ENCODE measurements at regions not wholly inside any gene's neighbourhood (a gene's known extent, or its start where the extent isn't known, plus 50 kb on each side); places are given as distances from the start of the nearest gene placed in this dataset.
"Not testable (repeated sequence)": the region's sequence is repeated elsewhere in the genome, so short reads cannot be mapped to it uniquely, and the experiment has no call there.

DNA sequence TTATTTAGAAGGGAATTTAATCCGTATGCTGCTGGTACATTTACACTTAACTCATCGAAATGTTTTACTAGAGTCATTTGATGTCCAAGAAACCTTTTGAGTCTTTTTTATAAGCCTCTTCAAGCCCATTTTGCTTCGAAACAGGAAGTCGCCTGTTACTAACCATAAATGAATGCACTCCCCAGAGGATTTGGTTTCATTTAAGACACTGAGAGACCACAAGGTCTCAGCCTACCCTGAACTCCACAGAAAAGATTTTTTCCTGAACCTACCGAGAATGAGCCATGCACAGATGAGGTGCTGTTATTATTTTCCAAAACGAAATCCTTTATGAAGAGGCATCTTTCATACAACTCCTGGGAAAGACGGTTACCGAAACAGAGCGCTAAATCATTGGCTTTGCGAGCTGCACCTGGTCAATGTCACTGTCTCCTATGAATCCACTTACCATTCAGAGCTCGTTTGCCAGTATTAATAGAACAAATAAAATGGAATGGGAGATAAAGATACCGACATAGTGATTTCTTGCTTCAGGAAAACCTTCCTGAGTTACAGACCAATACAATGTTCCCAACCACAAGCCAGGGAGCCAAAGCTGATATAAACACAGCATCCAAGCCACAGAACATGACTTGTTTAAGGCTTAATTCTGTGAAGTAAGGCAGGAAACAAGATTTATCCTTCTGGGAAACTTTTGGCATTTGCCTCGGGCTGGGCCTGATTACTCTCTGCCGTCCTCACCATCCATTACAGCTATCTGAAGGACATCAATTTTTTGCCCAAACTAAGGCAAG is 382.1 kb downstream of the OSR1 start:
- DNase-seq: no peak

DNA sequence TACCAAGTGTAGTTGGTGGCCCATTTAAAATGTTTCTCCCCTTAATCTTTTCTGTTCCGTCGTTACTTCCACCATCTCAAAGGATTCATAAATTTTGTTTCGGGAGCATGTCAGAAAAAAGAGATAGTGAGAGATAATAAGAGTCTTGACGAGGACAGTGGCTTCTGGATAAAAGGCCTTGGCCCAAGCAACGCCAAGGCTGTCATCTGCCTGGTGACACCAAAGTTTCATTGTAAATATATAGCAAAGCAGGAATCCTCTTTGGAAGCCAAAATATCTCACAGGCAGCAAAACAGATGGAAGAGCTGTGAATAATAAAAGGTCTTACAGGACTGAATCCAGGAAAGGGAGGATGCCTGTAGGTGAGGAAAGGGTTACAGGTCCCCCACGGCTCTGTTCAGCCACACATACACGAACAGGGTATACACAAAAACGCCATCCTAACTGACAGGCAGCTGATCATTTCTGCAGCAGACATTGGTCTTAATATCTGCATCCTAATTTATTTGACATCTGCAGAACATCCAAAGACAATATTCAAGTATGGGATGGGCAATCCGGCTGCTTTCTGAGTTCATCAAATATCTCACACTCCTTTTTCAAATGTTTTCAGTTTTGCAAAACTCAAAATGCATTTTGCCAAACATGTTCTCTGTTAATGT is 382.8 kb downstream of the OSR1 start:
- no peak for DNase-seq

DNA sequence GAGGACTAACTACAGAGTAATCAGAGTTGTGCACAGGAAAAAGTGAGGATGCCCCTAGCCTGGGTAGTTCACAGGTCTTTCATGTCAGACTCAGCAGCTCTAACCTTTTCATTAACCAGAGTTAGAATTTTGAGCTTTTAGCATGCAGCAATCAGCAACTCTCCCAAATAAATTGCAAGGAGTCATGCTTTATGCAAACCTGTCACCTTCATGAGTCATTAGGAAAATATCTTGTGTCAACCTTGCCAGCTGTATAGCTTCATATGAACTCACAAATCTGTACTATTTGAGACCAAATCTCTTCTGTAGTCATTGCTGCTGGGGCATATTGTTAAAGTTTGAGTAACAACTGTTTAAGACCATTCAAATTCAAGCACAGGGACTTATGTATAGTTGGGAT is 382.3 kb upstream of the NT5C1B start:
- no peak for DNase-seq

DNA sequence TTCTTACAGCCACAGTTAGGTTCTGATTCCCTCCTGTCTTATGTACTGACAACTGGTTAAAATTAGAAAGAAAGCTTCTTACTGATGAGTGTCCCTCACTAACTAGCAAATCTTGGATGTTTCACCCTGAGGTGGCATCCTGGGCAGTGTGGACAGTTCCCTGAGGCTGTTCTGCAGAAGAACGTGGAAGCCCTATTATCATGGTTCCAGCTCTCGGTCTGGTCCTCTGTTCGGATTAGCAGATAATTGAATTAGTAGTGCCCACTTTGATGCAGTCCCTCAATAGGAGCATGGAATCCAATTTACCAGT is 381.7 kb upstream of the NT5C1B start:
- no peak for DNase-seq

DNA sequence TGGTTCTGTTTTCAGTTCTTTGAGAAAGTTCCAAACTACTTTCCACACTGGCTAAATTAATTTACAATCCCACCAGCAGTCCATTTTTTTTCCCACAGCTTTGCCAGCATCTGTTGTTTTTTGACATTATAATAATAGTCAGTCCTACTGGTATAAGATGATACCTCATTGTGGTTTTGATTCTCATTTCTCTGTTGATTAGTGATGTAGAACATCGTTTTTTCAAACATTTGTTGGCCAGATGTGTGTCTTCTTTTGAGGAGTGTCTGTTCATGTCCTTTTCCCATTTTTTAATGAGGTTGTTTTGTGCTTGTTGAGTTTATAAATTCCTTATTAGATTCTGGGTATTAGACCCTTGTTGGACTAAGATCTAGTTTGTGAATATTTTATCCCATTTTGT is 376.8 kb upstream of the NT5C1B start:
- no peak for DNase-seq

DNA sequence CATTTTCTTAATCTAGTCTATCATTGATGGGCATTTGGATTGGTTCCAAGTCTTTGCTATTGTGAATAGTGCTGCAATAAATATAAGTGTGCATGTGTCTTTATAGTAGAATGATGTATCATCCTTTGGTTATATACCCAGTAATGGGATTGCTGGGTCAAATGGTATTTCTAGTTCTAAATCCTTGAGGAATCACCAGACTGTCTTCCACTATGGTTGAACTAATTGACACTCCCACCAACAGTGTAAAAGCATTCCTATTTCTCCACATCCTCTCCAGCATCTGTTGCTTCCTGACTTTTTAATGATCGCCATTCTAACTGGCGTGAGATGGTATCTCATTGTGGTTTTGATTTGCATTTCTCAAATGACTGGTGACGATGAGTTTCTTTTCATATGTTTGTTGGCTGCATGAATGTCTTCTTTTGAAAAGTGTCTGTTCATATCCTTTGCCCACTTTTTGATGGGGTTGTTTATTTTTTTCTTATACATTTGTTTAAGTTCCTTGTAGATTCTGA is 374.4 kb upstream of the NT5C1B start:
- not testable (repeated sequence) for DNase-seq

DNA sequence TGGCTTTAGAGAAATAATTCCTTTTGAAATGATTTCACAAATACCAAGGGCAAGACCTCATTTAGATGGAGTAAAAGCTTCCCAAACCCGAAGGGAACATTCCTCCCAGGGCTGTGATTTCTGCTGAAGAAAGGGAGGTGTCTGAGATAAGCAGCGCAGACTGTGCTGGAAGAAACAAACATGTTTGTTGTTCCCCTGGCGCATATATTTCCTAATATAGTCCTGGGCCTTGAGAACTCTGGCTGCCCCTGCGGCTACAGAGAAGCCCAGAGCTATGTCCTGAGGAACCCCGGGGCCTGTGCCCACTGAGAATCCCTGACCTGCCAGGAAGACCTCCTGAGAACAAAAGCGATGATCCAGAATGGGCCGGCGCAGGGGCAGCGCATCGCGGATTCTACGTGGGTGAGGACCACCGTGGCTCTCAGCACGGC is 372.6 kb upstream of the NT5C1B start:
- DNase-seq: no peak

DNA sequence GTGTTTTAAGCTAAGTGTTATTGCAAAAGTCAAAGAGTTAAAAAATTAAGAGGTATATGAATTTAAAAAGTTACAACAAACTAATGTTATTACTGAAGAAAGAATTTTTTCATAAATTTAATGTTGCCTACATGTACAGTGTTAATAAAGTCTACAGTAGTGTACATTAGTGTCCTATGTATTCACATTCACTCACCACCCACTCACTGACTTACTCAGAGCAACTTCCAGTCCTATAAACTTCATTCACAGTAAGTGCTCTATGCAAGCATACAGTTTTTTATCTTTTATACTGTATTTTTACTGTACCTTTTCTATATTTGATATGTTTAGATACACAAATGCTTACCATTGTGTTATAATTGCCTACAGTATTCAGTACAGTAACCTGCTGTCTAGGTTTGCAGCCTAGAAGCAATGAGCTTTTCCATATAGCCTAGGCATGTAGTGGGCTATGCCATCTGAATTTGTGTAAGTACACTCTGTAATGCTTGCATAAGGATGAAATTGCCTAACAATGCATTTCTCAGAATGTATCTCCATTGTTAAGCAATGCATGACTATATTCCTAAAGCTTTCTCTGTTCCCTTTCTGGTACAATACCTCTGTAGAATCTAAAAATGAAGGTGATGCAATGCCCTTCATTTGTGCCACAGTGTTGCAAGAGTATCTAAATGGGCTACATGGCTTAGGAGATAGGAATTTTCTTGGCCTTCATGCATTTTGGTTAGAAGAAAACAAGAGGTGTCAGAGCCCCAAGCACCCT is 370.8 kb upstream of the NT5C1B start:
- DNase-seq: no peak

DNA sequence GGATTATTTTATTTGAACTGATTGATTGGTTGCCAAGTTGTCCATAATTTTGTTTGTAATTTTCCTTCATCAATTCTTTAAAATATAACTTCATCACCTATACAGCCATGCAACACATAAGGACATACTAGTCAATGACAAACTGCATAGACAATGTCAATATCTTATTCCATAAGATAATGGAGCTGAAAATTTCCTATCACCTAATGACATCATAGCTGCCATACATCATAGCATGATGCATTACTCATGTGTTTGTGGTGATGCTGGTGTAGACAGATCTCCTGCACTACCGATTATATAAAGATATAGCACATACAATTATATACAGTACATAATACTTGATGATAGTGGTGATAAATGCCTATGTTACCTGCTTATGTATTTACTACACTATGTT is 369.8 kb upstream of the NT5C1B start:
- DNase-seq: no peak

DNA sequence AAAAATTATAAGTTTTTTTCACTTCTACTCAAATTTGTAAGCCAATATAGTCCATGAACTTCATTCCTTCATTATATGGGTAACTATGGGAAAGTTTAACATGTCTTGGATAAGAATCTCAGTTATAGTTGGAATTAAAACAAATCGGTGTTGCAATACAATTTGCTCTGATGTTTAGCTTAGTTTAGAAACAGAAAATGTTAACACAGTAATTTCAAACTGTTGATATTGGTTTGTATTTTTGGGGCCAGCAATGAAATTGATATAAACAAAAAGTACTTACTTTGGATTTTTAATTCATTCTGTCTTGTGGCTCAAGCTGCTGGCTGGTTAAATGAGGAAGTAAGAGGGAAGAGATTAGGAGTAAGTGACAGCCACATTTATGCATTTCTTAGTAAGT is 368.5 kb upstream of the NT5C1B start:
- DNase-seq: no peak

DNA sequence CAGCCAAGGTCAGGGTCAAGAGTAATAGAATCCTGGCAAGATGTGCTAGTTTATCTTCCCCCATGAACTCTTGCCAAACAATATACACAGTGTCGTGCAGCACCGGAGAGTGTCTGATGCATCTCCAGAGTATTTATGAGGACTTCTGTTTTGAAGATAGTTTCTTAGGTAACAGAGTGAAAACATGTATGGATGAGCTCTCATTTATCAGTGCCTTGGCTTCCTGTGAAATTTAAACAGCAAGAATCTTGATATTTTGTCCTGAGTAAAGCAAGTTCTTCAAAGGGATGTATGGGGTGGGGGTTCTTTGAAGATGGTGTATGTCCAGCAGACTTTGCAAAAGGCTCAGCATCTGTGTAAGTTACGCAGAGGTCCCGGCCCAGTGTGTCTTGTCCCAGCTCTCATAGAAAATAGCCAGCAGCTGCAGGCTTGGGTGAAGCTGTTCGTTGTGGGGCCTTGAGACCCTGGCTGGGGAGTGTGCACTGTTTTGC is 361.0 kb upstream of the NT5C1B start:
- DNase-seq: no peak

DNA sequence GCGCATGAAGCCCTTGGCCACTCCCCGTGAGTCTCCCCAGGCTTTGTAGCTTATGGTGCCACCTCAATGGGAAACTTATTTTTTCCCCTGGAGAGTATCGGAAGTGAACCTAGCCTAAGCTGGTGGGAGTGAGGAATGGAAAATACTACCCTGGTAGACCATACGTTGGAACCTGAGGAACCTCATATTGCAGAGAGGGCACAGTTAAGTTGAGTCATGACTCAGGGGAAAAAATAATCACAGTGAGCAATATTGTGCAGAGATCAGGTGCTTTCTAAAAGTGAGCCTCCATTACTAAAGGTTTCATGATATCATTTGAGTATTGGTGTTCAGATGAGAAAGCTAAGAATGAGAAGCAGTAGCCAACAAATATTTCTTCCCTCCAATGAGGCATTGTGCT is 360.5 kb upstream of the NT5C1B start:
- no peak for DNase-seq

DNA sequence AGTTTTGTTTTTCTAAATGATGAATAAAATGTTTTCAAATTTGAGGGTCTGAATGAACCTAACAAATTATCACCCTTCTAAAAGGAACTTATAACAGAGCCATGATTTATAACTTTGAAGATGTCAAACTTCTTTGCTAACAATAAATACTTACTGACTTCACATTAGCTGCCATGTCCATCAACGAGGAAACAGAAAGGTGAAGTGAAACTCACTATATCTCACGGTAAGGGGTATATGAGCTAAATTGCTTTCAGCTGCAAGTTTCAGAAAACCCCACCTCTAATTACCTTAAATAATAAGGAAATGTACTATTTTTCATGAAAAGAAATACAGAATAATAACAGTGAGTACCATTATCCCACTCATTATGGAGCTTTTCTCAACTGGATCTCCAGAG is 350.8 kb upstream of the NT5C1B start:
- DNase-seq: no peak

DNA sequence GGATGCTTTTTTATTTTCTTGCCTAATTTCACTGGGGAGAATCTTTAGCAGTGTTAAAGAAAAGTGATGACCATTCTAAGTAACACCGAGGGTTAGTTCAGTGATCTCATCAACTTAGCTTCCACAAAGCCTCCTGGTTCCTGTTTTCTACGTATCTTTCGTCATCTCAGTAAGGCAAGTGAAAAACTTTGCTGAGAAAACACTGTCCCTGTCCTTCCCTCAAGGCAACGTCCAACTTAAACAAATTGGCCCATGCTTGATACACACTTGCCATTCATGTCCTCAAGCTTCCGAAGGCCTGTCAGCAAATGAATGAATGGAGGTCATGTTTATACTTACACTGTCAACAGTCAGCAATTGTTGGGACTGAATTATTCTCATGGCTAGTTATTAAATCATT is 350.4 kb upstream of the NT5C1B start:
- not testable (repeated sequence) for DNase-seq

DNA sequence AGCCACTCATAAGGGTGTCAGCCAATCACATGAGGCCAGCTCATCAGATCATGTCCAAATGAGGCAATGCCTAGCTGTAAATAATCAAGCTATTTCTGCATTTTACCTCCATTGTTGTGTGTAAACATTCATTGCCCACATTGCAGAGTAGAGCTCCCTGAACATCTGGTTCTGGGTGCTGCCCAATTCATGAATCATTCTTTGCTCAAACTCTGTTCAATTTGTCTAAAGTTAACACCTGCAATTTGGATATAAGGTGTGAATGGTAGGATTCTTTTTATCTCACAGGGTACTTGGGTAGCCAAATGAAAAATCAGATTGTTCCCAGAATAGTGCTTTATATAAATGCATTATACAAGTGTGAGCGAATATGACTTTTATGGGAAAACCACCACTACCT is 345.5 kb upstream of the NT5C1B start:
- no peak for DNase-seq

DNA sequence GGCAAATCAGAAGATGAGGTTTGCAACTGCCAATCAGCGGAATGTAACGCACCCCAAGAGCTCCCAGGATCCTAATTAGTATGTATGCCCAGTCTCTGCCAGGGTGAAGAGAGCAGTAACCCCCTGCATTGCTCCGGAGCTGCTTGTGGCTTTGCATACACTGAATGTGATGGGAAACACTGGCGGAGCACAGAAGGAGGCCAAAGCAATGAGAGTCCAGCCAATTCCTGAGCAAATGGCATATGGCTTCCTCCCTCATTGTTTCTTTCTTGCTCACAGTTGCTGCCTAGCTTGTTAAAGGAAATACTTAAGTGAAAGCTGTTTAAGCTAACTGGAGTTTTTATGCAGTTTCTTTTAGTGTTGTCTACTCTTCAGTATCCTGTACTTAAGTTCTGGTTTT is 343.5 kb upstream of the NT5C1B start:
- no peak for DNase-seq

DNA sequence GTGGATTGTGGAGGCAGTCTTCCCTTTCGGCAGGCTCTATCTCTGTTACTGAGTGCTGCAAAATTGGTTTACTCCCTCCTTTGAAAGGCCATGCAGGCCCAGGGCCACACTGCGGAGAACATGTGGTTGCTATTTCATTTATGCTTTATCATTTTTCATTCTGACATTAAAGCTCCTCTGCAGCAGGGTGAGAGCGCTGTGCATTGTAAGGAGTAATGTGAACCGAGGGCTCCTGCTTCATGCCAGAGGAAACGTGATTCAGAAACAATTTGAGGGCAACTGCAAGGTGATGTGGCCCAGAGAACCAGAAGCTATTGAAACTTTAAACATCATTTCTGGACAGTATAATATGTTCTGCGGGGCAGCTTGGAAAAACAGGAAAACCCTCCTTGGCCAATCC is 341.6 kb upstream of the NT5C1B start:
- DNase-seq: no peak

DNA sequence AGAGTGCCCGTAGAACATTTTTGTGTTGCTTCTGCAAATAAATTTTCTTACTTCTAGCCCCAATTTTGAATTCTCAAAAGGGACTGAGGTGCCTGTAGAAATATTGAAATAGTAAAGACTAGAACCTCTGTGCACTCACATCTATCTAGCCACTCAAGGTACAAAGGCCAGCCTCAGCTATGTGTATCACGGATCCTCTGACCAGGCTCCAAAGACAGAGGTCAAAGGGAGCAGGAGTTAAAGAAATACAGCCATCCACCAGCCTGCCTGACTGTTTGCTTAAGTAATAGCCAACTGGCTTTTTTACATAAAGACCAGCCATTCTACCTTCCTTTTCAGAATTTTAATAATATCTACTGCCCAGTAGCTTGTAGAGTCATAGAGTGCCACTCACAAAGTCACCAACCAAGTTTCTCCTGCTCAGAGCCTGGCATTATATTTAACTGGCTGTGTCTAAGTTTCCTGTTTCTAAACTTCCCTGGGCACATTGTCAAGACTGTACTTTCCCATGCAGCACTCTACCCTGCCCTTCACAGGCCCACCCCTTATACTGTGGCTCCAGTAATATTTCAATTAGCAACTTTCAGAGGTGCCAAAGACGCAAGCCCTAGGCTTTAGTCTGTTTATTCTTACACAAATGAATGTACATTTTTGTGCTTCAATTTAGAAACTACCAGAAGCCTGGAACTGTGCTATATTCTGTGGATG is 338.3 kb upstream of the NT5C1B start:
- DNase-seq: no peak

DNA sequence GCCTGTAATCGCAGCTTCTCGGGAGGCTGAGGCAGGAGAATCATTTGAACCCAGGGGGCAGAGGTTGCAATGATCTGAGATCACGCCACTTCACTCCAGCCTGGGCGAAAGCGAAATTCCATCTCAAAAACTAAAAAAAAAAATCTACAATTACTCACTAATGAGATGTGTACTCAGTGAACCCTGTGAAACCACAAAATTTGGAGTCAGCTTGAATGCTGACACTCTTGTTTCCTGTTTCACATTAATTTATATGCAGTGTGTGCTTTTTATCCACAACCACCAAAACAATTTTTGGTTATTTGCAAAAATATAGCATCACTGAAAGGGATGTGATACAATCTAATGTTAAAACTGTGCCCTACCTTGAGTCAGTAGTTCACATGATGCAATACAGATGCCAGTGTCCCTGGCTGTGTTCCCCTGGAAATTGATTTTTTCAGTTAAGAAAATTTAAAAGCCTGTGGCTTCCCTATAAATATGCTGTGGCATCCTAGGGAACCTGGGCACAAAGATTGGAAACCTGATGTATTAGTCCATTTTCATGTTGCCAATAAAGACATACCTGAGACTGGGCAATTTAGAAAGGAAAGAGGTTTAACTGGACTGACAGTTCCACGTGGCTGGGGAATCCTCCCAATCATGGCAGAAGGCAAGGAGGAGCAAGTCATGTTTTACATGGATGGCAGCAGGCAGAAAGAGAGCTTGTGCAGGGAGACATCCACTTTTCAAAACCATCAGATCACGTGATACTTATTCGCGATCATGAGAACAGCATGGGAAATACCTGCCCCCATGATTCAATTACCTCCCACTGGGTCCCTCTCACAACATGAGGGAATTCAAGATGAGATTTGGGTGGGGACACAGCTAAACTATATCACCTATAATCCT is 337.5 kb upstream of the NT5C1B start:
- no peak for DNase-seq

DNA sequence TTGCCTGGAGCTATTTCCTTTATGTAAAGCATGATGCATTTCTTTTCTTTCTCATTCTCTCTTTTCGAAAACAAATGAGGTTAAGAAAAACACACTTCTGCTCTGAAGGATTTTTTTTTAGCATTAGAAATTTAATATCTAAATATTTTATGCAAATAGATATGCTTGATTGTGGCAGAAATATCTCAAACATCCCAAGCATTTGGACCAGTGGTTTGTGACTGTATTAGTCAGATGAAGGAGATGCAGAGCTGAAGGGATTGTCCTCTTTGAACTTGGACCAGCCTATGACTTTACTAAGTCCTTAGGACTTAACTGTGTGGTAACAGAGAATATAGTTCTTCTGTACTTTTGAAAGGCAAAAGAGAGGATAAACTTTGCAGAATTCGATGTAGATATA is 335.9 kb upstream of the NT5C1B start:
- DNase-seq: no peak

DNA sequence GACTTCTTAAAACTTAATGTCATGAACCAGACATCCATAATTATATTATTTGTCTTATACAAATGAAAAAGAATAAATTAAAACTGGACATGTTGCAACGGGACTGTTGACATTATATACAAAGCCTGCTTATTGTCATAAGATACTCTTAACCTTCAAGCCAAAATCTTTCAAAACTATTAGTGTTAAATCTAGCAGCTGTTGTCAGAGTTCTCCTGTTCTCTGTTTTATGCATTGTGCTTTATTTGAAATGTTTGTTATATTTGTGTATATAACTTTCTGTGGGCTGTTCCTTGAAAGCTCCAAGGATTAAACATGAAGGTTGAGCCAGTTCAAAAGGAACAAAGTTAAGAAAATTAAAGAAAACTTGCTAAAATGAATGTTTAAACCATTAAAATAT is 335.5 kb upstream of the NT5C1B start:
- DNase-seq: no peak

DNA sequence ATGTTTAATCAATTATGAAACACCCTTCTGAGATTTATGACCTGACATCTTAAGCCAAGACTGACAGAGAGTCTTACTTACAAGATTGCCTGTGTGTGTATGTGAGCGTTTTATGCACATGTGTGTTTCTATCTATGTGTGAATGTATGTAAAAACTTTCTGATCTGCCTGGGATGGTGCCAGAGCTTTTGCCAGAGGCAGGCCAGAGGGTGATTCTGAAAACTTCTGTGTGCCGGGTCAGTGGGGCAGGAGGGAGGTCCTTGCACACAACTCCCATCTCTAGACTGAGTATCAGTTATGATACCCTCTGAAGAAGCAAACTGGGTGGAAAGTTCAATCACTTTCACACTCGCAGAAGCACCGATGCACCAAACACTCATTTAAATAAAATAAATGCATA is 335.0 kb upstream of the NT5C1B start:
- DNase-seq: no peak
